RPMI7951 (cell line): ENCODE measurements at regions not wholly inside any gene's neighbourhood (a gene's known extent, or its start where the extent isn't known, plus 50 kb on each side); places are given as distances from the start of the nearest gene placed in this dataset.
"Not testable (repeated sequence)": the region's sequence is repeated elsewhere in the genome, so short reads cannot be mapped to it uniquely, and the experiment has no call there.

Source experiments
- DNase-seq: peaks from one replicate; pipeline ENCODE4 v3.0.0-alpha.2; 2012; ENCODE audit warnings: low read depth

GRCh38 chr1:214143006-214143992, 137.7 kb upstream of the SMYD2 start:
- no peak for DNase-seq

GRCh38 chr1:214144521-214144920, 136.4 kb upstream of the SMYD2 start:
- not testable (repeated sequence) for DNase-seq

GRCh38 chr1:214146523-214146922, 134.4 kb upstream of the SMYD2 start:
- peak; percentile 65 for DNase-seq

GRCh38 chr1:214154596-214155292, 126.2 kb upstream of the SMYD2 start:
- no peak for DNase-seq

- no peak for DNase-seq
These were observed 124.9 kb upstream of the SMYD2 start for GRCh38 chr1:214155987-214156625.

GRCh38 chr1:214164173-214164572, 116.8 kb upstream of the SMYD2 start:
- peak; percentile 10 for DNase-seq

GRCh38 chr1:214165850-214166374, 115.0 kb upstream of the SMYD2 start:
- no peak for DNase-seq

- no peak for DNase-seq
These were observed 106.3 kb upstream of the SMYD2 start for GRCh38 chr1:214174508-214175199.

- DNase-seq, result no peak
These were observed 102.9 kb upstream of the SMYD2 start for GRCh38 chr1:214178102-214178501.

- DNase-seq, result no peak
These were observed 96.0 kb upstream of the SMYD2 start for GRCh38 chr1:214184992-214185391.

- DNase-seq, result no peak
These were observed 94.7 kb upstream of the SMYD2 start for GRCh38 chr1:214186103-214186824.

GRCh38 chr1:214187121-214187900, 93.6 kb upstream of the SMYD2 start:
- DNase-seq, result no peak

GRCh38 chr1:214187933-214188332, 93.0 kb upstream of the SMYD2 start:
- DNase-seq, result no peak

- no peak for DNase-seq
These were observed 92.1 kb upstream of the SMYD2 start for GRCh38 chr1:214188835-214189234.

GRCh38 chr1:214192825-214193643, 87.9 kb upstream of the SMYD2 start:
- no peak for DNase-seq

- DNase-seq, result no peak
These were observed 87.3 kb upstream of the SMYD2 start for GRCh38 chr1:214193691-214194090.

- no peak for DNase-seq
These were observed 82.4 kb upstream of the SMYD2 start for GRCh38 chr1:214198571-214198970.

- no peak for DNase-seq
These were observed 81.4 kb upstream of the SMYD2 start for GRCh38 chr1:214199585-214199984.

GRCh38 chr1:214202992-214203391, 78.0 kb upstream of the SMYD2 start:
- DNase-seq, result no peak
